HG02973 (cell line): ENCODE measurements at regions not wholly inside any gene's neighbourhood (a gene's known extent, or its start where the extent isn't known, plus 50 kb on each side); places are given as distances from the start of the nearest gene placed in this dataset.
A peak's percentile ranks its signal among the peaks of the same experiment; 100 is the strongest.
"Not testable (repeated sequence)": the region's sequence is repeated elsewhere in the genome, so short reads cannot be mapped to it uniquely, and the experiment has no call there.

Source experiments
- ATAC-seq: cut with Tn5 transposase; IDR thresholded peaks from one replicate; pipeline ENCODE4 v1.9.1; 2021; ENCODE audit warnings: moderate library complexity; ENCODE audit not compliant: unreplicated experiment

GRCh38 chr16:52976539-52977167, 76.0 kb downstream of the CHD9NB start:
- ATAC-seq, result peak; percentile 69

GRCh38 chr16:52967744-52968143, 85.0 kb downstream of the CHD9NB start:
- ATAC-seq, result no peak

- ATAC-seq, result no peak
Observed at GRCh38 chr16:52964290-52964689, 88.4 kb downstream of the CHD9NB start.

GRCh38 chr16:52963855-52964242, 88.8 kb downstream of the CHD9NB start:
- no peak for ATAC-seq

- ATAC-seq, result no peak
Observed at GRCh38 chr16:52963212-52963854, 89.4 kb downstream of the CHD9NB start.

- no peak for ATAC-seq
Observed at GRCh38 chr16:52958951-52959350, 93.7 kb downstream of the CHD9NB start.

- no peak for ATAC-seq
Observed at GRCh38 chr16:52957199-52957598, 95.5 kb downstream of the CHD9NB start.

GRCh38 chr16:52956044-52956443, 96.7 kb downstream of the CHD9NB start:
- ATAC-seq, result no peak

- no peak for ATAC-seq
Observed at GRCh38 chr16:52953215-52953614, 99.5 kb downstream of the CHD9NB start.

- ATAC-seq, result no peak
Observed at GRCh38 chr16:52948946-52949345, 103.8 kb downstream of the CHD9NB start.

GRCh38 chr16:52932321-52932720, 120.4 kb downstream of the CHD9NB start:
- no peak for ATAC-seq

GRCh38 chr16:52929478-52930400, 123.0 kb downstream of the CHD9NB start:
- ATAC-seq, result no peak

- ATAC-seq, result no peak
Observed at GRCh38 chr16:52928955-52929354, 123.7 kb downstream of the CHD9NB start.

GRCh38 chr16:52925143-52925542, 127.6 kb downstream of the CHD9NB start:
- ATAC-seq, result no peak

- ATAC-seq, result no peak
Observed at GRCh38 chr16:52924162-52924561, 128.5 kb downstream of the CHD9NB start.

GRCh38 chr16:52921104-52921503, 131.6 kb downstream of the CHD9NB start:
- ATAC-seq, result no peak

GRCh38 chr16:52920331-52920730, 132.4 kb downstream of the CHD9NB start:
- no peak for ATAC-seq

GRCh38 chr16:52914428-52914827, 138.3 kb downstream of the CHD9NB start:
- ATAC-seq, result no peak

GRCh38 chr16:52912565-52913173, 140.0 kb downstream of the CHD9NB start:
- ATAC-seq, result no peak

- ATAC-seq, result not testable (repeated sequence)
Observed at GRCh38 chr16:52908057-52908456, 144.6 kb downstream of the CHD9NB start.

- no peak for ATAC-seq
Observed at GRCh38 chr16:52906281-52906680, 146.4 kb downstream of the CHD9NB start.
